ENCODE measurements at regions not wholly inside any gene's neighbourhood (a gene's known extent, or its start where the extent isn't known, plus 50 kb on each side); places are given as distances from the start of the nearest gene placed in this dataset.

- Histone ChIP-seq H3K4me1 (ENCODE audit: control insufficient read depth in 1 of 2, insufficient read depth in 2 of 2, low read length in 2 of 2) (no peaks in the 10 kb centered on the region), H3K4me3 (ENCODE audit: low read depth, low read length) (no peak overlapping the region), H2BK5ac (ENCODE audit: low read depth, low read length, poor library complexity) (no peak overlapping the region), H4K91ac (ENCODE audit: low read depth, low read length) (no peak overlapping the region), H2AK5ac (ENCODE audit: low read length) (no peak overlapping the region), H3K4ac (ENCODE audit: low read depth, low read length) (no peak overlapping the region), H3K27ac (ENCODE audit: low read depth, low read length) (no peak overlapping the region), H4K8ac (ENCODE audit: low read depth, low read length) (no peak overlapping the region), H3K18ac (ENCODE audit: low read length) (no peak overlapping the region), H2BK12ac (ENCODE audit: low read length) (no peak overlapping the region), H3K79me2 (ENCODE audit: control insufficient read depth, insufficient read depth, low read length, poor library complexity) (no peaks in the 10 kb centered on the region), H2BK120ac (ENCODE audit: insufficient read depth, low read length, poor library complexity) (no peak overlapping the region), H3K14ac (ENCODE audit: low read length) (no peak overlapping the region), H3K79me1 (ENCODE audit: low read length) (no peaks in the 10 kb centered on the region), H3K36me3 (ENCODE audit: control insufficient read depth in 1 of 2, insufficient read depth in 2 of 2, low read length in 2 of 2) (no peaks in the 10 kb centered on the region), H2AFZ (ENCODE audit: insufficient read depth, low read length, poor library complexity) (no peak overlapping the region), H4K12ac (ENCODE audit: low read depth, low read length) (no peak overlapping the region), H3K9ac (ENCODE audit: low read length) (no peak overlapping the region), H3K4me2 (ENCODE audit: low read length) (no peak overlapping the region), H3K27me3 (ENCODE audit: insufficient read depth, low read length) (no peaks in the 10 kb centered on the region), H3K23ac (ENCODE audit: low read length) (no peak overlapping the region), H3K9me3 (ENCODE audit: insufficient read depth, low read depth, low read length) (peaks cover 2% of the 10 kb centered on the region)
- no CpG with 5 or more reads among the region's 1 CpG for WGBS (ENCODE audit: extremely low coverage, insufficient coverage, insufficient read length)
- no peak for DNase-seq
Observed at GRCh38 chr14:62244221-62244620, 482.0 kb downstream of the SNAPC1 start.

GRCh38 chr14:62247266-62247665 lies 485.0 kb downstream of the SNAPC1 start:
- WGBS (ENCODE audit: extremely low coverage, insufficient coverage, insufficient read length): no CpG with 5 or more reads among the region's 4 CpGs
- H4K12ac ChIP-seq (ENCODE audit: low read depth, low read length): no peak overlapping the region
- no peaks in the 10 kb centered on the region for H3K27me3 ChIP-seq (ENCODE audit: insufficient read depth, low read length)
- no peak overlapping the region for H2BK12ac ChIP-seq (ENCODE audit: low read length)
- no peaks in the 10 kb centered on the region for H3K4me1 ChIP-seq (ENCODE audit: control insufficient read depth in 1 of 2, insufficient read depth in 2 of 2, low read length in 2 of 2)
- no peak overlapping the region for H3K14ac ChIP-seq (ENCODE audit: low read length)
- H4K8ac ChIP-seq (ENCODE audit: low read depth, low read length): no peak overlapping the region
- H3K4me2 ChIP-seq (ENCODE audit: low read length): no peak overlapping the region
- DNase-seq: no peak
- no peak overlapping the region for H3K4ac ChIP-seq (ENCODE audit: low read depth, low read length)
- H3K27ac ChIP-seq (ENCODE audit: low read depth, low read length): no peak overlapping the region
- no peak overlapping the region for H4K91ac ChIP-seq (ENCODE audit: low read depth, low read length)
- H2AFZ ChIP-seq (ENCODE audit: insufficient read depth, low read length, poor library complexity): no peak overlapping the region
- no peak overlapping the region for H3K4me3 ChIP-seq (ENCODE audit: low read depth, low read length)
- H2BK5ac ChIP-seq (ENCODE audit: low read depth, low read length, poor library complexity): no peak overlapping the region
- no peak overlapping the region for H3K9ac ChIP-seq (ENCODE audit: low read length)
- H3K79me1 ChIP-seq (ENCODE audit: low read length): no peaks in the 10 kb centered on the region
- no peak overlapping the region for H3K23ac ChIP-seq (ENCODE audit: low read length)
- no peak overlapping the region for H2AK5ac ChIP-seq (ENCODE audit: low read length)
- no peaks in the 10 kb centered on the region for H3K36me3 ChIP-seq (ENCODE audit: control insufficient read depth in 1 of 2, insufficient read depth in 2 of 2, low read length in 2 of 2)
- peaks cover 2% of the 10 kb centered on the region for H3K9me3 ChIP-seq (ENCODE audit: insufficient read depth, low read depth, low read length)
- H3K79me2 ChIP-seq (ENCODE audit: control insufficient read depth, insufficient read depth, low read length, poor library complexity): no peaks in the 10 kb centered on the region
- H2BK120ac ChIP-seq (ENCODE audit: insufficient read depth, low read length, poor library complexity): no peak overlapping the region
- H3K18ac ChIP-seq (ENCODE audit: low read length): no peak overlapping the region

- Histone ChIP-seq H3K18ac (ENCODE audit: low read length) (no peak overlapping the region), H3K36me3 (ENCODE audit: control insufficient read depth in 1 of 2, insufficient read depth in 2 of 2, low read length in 2 of 2) (no peaks in the 10 kb centered on the region), H3K27ac (ENCODE audit: low read depth, low read length) (no peak overlapping the region)
Observed at GRCh38 chr14:62251237-62251636, 489.0 kb downstream of the SNAPC1 start.

GRCh38 chr14:62253171-62253570 lies 491.0 kb downstream of the SNAPC1 start:
- Histone ChIP-seq H3K27me3 (ENCODE audit: insufficient read depth, low read length) (no peaks in the 10 kb centered on the region), H3K14ac (ENCODE audit: low read length) (no peak overlapping the region), H2AK5ac (ENCODE audit: low read length) (no peak overlapping the region), H3K79me1 (ENCODE audit: low read length) (no peaks in the 10 kb centered on the region), H3K4me1 (ENCODE audit: control insufficient read depth in 1 of 2, insufficient read depth in 2 of 2, low read length in 2 of 2) (no peaks in the 10 kb centered on the region), H3K79me2 (ENCODE audit: control insufficient read depth, insufficient read depth, low read length, poor library complexity) (no peaks in the 10 kb centered on the region), H2BK5ac (ENCODE audit: low read depth, low read length, poor library complexity) (no peak overlapping the region), H3K9me3 (ENCODE audit: insufficient read depth, low read depth, low read length) (no peaks in the 10 kb centered on the region), H3K4me2 (ENCODE audit: low read length) (no peak overlapping the region), H3K4ac (ENCODE audit: low read depth, low read length) (no peak overlapping the region), H3K23ac (ENCODE audit: low read length) (no peak overlapping the region), H2BK12ac (ENCODE audit: low read length) (no peak overlapping the region), H2AFZ (ENCODE audit: insufficient read depth, low read length, poor library complexity) (no peak overlapping the region), H3K27ac (ENCODE audit: low read depth, low read length) (no peak overlapping the region), H4K12ac (ENCODE audit: low read depth, low read length) (no peak overlapping the region), H4K8ac (ENCODE audit: low read depth, low read length) (no peak overlapping the region), H4K91ac (ENCODE audit: low read depth, low read length) (no peak overlapping the region), H3K36me3 (ENCODE audit: control insufficient read depth in 1 of 2, insufficient read depth in 2 of 2, low read length in 2 of 2) (no peaks in the 10 kb centered on the region), H3K9ac (ENCODE audit: low read length) (no peak overlapping the region), H2BK120ac (ENCODE audit: insufficient read depth, low read length, poor library complexity) (no peak overlapping the region), H3K4me3 (ENCODE audit: low read depth, low read length) (no peak overlapping the region), H3K18ac (ENCODE audit: low read length) (no peak overlapping the region)
- DNase-seq: no peak
- no CpG with 5 or more reads among the region's 1 CpG for WGBS (ENCODE audit: extremely low coverage, insufficient coverage, insufficient read length)

More at GRCh38 chr14:62251237-62251636, 489.0 kb downstream of the SNAPC1 start:
- Histone ChIP-seq H3K4ac (ENCODE audit: low read depth, low read length) (no peak overlapping the region), H4K91ac (ENCODE audit: low read depth, low read length) (no peak overlapping the region), H2AFZ (ENCODE audit: insufficient read depth, low read length, poor library complexity) (no peak overlapping the region), H3K79me1 (ENCODE audit: low read length) (no peaks in the 10 kb centered on the region), H2BK12ac (ENCODE audit: low read length) (no peak overlapping the region), H3K4me2 (ENCODE audit: low read length) (no peak overlapping the region), H3K9me3 (ENCODE audit: insufficient read depth, low read depth, low read length) (no peaks in the 10 kb centered on the region), H3K23ac (ENCODE audit: low read length) (no peak overlapping the region), H3K4me3 (ENCODE audit: low read depth, low read length) (no peak overlapping the region), H4K12ac (ENCODE audit: low read depth, low read length) (no peak overlapping the region), H3K4me1 (ENCODE audit: control insufficient read depth in 1 of 2, insufficient read depth in 2 of 2, low read length in 2 of 2) (no peaks in the 10 kb centered on the region), H3K27me3 (ENCODE audit: insufficient read depth, low read length) (no peaks in the 10 kb centered on the region), H3K14ac (ENCODE audit: low read length) (no peak overlapping the region), H3K79me2 (ENCODE audit: control insufficient read depth, insufficient read depth, low read length, poor library complexity) (no peaks in the 10 kb centered on the region), H2BK5ac (ENCODE audit: low read depth, low read length, poor library complexity) (no peak overlapping the region), H2AK5ac (ENCODE audit: low read length) (no peak overlapping the region), H2BK120ac (ENCODE audit: insufficient read depth, low read length, poor library complexity) (no peak overlapping the region), H3K9ac (ENCODE audit: low read length) (no peak overlapping the region), H4K8ac (ENCODE audit: low read depth, low read length) (no peak overlapping the region)
- no peak for DNase-seq
- WGBS (ENCODE audit: extremely low coverage, insufficient coverage, insufficient read length): no CpG with 5 or more reads among the region's 4 CpGs

Measured in trophoblast cell (in vitro differentiated cells and primary cell).